ENCODE measurements at regions not wholly inside any gene's neighbourhood (a gene's known extent, or its start where the extent isn't known, plus 50 kb on each side); places are given as distances from the start of the nearest gene placed in this dataset.

GRCh38 chr7:49324040-49324439 lies 399.7 kb downstream of the CDC14C start:
- no peak for TF ChIP-seq POLR2AphosphoS5 (IDR thresholded peaks at IDR 0.05; ENCODE audit: insufficient read depth in 1 of 2, low read depth in 1 of 2)
- no peak for TF ChIP-seq CTCF (IDR thresholded peaks at IDR 0.05)
